ENCODE measurements at regions not wholly inside any gene's neighbourhood (a gene's known extent, or its start where the extent isn't known, plus 50 kb on each side); places are given as distances from the start of the nearest gene placed in this dataset.
"Not testable (repeated sequence)": the region's sequence is repeated elsewhere in the genome, so short reads cannot be mapped to it uniquely, and the experiment has no call there.

DNA sequence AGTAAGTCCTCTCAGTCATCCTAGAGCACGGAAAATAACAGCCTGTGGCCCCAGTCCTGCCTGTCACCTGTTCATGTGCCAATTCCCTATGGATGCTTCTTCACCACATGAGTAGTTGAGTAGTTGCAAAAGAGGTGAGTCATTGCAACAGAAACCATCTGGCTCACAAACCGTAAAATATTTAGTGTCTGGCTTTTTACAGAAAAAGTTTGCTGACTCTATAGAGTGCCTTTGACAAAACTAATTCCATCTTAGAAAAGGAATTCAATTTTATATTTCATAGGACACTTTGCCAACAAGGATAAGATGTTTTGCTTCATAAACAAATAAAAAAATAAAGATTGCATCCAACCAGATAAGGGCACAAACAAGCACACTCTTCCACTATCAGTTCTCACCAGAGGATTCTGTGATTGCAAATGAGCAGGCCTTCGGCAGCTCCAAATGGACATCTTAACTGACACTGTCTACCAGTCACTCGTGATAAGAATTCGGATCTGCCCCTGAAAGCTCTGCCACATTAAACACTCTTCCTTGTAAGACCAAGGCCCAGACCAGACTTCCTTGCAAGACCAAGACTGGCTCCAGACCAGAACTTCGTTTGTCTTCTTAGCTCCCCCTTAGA lies 242.7 kb upstream of the SEMA3C start:
- Histone ChIP-seq H3K9me3 (ENCODE audit: control insufficient read depth, insufficient read depth, low read length) (no peaks in the 10 kb centered on the region), H3K4me1 (ENCODE audit: control insufficient read depth, insufficient read depth, low read length) (no peaks in the 10 kb centered on the region), H3K27me3 (ENCODE audit: control insufficient read depth, insufficient read depth, low read length) (no peaks in the 10 kb centered on the region), H3K36me3 (ENCODE audit: control insufficient read depth, insufficient read depth, low read length) (no peaks in the 10 kb centered on the region), H3K4me3 (ENCODE audit: low read depth, low read length) (no peak overlapping the region), H3K27ac (ENCODE audit: low read depth, low read length) (no peak overlapping the region)
- 100% methylated on average over 4 of the region's 6 CpGs for WGBS (ENCODE audit: insufficient coverage)
- no peak for DNase-seq (ENCODE audit: low read depth in 4 of 6, low spot score in 6 of 6)

DNA sequence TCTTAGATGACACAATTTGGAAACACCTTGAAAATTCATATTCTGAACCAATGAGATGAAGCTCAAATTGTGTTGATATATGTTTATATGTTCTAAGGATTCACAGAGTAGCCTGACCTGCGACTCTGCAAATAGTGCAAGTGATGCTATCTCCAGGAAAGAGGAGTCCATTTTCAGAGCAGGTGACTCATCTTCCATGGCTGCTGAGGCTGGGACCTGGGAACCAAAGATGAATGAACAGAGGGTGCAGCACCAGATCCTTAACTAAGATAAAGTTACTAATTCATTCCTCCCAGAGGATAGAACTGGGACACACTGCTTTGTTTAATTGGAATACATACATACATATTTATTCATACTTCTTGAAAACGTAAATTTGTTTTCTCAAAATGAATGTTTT lies 240.6 kb upstream of the SEMA3C start:
- WGBS (ENCODE audit: insufficient coverage) = 100% methylated on average over 1 of the region's 2 CpGs
- no peaks in the 10 kb centered on the region for H3K9me3 ChIP-seq (ENCODE audit: control insufficient read depth, insufficient read depth, low read length)
- H3K27ac ChIP-seq (ENCODE audit: low read depth, low read length) = no peak overlapping the region
- no peaks in the 10 kb centered on the region for H3K4me1 ChIP-seq (ENCODE audit: control insufficient read depth, insufficient read depth, low read length)
- H3K27me3 ChIP-seq (ENCODE audit: control insufficient read depth, insufficient read depth, low read length) = no peaks in the 10 kb centered on the region
- DNase-seq (ENCODE audit: low read depth in 4 of 6, low spot score in 6 of 6) = no peak
- H3K4me3 ChIP-seq (ENCODE audit: low read depth, low read length) = no peak overlapping the region
- no peaks in the 10 kb centered on the region for H3K36me3 ChIP-seq (ENCODE audit: control insufficient read depth, insufficient read depth, low read length)

DNA sequence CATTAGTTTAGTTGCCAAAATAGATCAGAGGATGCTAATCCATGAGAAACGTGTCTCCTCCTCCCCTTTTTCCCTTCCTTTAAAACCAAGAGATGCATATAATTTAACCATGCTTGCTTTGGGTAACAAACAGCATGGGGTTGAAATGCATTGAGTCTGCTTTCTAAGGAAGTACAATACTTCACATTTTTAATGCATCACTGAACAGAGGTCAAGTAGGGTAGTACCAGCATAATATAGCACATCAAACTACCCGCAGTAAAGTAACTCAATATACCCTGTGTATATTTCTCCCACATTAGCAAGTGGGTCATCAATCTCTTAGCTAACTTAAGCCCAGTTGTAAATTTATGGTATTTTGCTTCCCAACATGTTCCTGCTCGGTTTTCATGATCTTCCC lies 239.3 kb upstream of the SEMA3C start:
- H3K4me1 ChIP-seq (ENCODE audit: control insufficient read depth, insufficient read depth, low read length) = no peaks in the 10 kb centered on the region
- no peaks in the 10 kb centered on the region for H3K36me3 ChIP-seq (ENCODE audit: control insufficient read depth, insufficient read depth, low read length)
- H3K9me3 ChIP-seq (ENCODE audit: control insufficient read depth, insufficient read depth, low read length) = no peaks in the 10 kb centered on the region
- H3K4me3 ChIP-seq (ENCODE audit: low read depth, low read length) = no peak overlapping the region
- WGBS (ENCODE audit: insufficient coverage) = no CpG with 5 or more reads among the region's 3 CpGs
- H3K27ac ChIP-seq (ENCODE audit: low read depth, low read length) = no peak overlapping the region
- DNase-seq (ENCODE audit: low read depth in 4 of 6, low spot score in 6 of 6) = peak in 1 of 6 donors; percentile 65
- no peaks in the 10 kb centered on the region for H3K27me3 ChIP-seq (ENCODE audit: control insufficient read depth, insufficient read depth, low read length)

DNA sequence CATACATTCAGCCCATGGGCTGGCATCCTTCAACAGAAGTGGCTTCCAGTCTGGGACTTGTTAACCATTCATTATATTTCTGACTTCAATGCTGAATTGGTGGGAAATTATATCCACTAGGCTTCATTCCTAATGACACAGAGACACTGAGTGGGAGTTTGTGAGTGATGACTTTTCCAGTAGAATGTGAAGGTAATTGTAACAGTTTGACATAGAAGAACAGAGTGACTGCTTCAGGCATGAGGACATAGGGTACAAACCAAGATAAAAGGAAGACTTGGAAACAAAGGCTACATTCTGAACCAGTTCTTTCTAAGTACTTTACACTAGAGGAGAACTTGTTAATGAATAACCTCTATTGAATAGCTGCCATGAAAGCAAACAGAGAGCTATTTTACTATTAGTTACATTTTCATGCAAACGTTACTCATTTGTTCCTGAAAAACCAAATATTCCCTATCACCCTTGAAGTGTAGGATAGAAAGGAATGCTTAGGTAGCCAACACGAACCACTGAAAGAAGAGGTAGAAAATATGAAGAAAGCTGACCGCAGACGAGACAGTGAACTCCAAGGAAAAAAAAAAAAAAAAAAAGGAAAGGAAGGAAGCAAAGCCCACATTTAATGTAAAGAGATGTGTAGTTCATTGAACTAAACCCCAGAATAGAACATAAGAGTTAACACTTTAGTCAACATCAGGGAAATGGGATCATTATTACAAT lies 237.0 kb upstream of the SEMA3C start:
- DNase-seq (ENCODE audit: low read depth in 4 of 6, low spot score in 6 of 6) = peak in 2 of 6 donors; percentile 35 to 44
- Histone ChIP-seq H3K27me3 (ENCODE audit: control insufficient read depth, insufficient read depth, low read length) (no peaks in the 10 kb centered on the region), H3K4me1 (ENCODE audit: control insufficient read depth, insufficient read depth, low read length) (no peaks in the 10 kb centered on the region), H3K27ac (ENCODE audit: low read depth, low read length) (peak overlapping the region; percentile 59), H3K4me3 (ENCODE audit: low read depth, low read length) (no peak overlapping the region), H3K36me3 (ENCODE audit: control insufficient read depth, insufficient read depth, low read length) (no peaks in the 10 kb centered on the region), H3K9me3 (ENCODE audit: control insufficient read depth, insufficient read depth, low read length) (no peaks in the 10 kb centered on the region)
- no CpG with 5 or more reads among the region's 4 CpGs for WGBS (ENCODE audit: insufficient coverage)

DNA sequence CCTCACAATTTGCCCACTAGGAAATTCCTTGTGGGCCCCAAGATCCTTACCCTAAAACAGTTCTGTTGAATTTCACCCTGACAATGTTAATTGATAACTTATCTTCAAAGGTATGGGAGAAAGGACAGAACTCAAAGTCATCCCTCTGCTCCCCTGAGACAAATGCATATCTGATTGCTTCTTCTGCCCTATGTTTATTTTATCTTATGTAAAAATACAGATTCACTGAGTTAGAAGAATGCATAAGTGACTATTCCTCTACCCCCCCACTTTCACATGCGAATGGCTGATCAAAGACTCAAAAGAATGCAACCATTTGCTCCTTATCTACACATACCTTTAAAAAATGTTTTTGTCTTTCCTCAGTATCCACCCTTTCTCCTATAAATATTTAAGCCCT lies 235.7 kb upstream of the SEMA3C start:
- WGBS (ENCODE audit: insufficient coverage) = no CpG with 5 or more reads among the region's 1 CpG
- H3K4me1 ChIP-seq (ENCODE audit: control insufficient read depth, insufficient read depth, low read length) = no peaks in the 10 kb centered on the region
- no peaks in the 10 kb centered on the region for H3K27me3 ChIP-seq (ENCODE audit: control insufficient read depth, insufficient read depth, low read length)
- no peak overlapping the region for H3K4me3 ChIP-seq (ENCODE audit: low read depth, low read length)
- H3K36me3 ChIP-seq (ENCODE audit: control insufficient read depth, insufficient read depth, low read length) = no peaks in the 10 kb centered on the region
- H3K27ac ChIP-seq (ENCODE audit: low read depth, low read length) = no peak overlapping the region
- DNase-seq (ENCODE audit: low read depth in 4 of 6, low spot score in 6 of 6) = no peak
- H3K9me3 ChIP-seq (ENCODE audit: control insufficient read depth, insufficient read depth, low read length) = no peaks in the 10 kb centered on the region

DNA sequence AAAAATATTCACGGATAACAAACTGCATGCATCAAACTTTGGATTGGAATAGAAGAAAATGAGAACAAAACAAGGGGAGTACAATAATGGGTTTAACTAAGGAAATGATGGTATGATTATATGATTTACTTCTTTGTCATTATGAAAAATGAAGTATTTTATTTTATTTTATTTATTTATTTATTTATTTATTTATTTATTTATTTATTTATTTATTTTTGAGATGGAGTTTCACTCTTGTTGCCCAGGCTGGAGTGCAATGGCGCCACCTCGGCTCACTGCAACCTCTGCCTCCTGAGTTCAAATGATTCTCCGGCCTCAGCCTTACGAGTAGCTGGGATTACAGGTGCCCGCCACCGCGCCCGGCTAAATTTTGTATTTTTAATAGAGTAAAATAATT lies 234.1 kb upstream of the SEMA3C start:
- not testable (repeated sequence) for H3K27ac ChIP-seq (ENCODE audit: low read depth, low read length); H3K4me3 ChIP-seq (ENCODE audit: low read depth, low read length); H3K4me1 ChIP-seq (ENCODE audit: control insufficient read depth, insufficient read depth, low read length); H3K9me3 ChIP-seq (ENCODE audit: control insufficient read depth, insufficient read depth, low read length); H3K27me3 ChIP-seq (ENCODE audit: control insufficient read depth, insufficient read depth, low read length); H3K36me3 ChIP-seq (ENCODE audit: control insufficient read depth, insufficient read depth, low read length); DNase-seq (ENCODE audit: low read depth in 4 of 6, low spot score in 6 of 6)
- no CpG with 5 or more reads among the region's 9 CpGs for WGBS (ENCODE audit: insufficient coverage)

DNA sequence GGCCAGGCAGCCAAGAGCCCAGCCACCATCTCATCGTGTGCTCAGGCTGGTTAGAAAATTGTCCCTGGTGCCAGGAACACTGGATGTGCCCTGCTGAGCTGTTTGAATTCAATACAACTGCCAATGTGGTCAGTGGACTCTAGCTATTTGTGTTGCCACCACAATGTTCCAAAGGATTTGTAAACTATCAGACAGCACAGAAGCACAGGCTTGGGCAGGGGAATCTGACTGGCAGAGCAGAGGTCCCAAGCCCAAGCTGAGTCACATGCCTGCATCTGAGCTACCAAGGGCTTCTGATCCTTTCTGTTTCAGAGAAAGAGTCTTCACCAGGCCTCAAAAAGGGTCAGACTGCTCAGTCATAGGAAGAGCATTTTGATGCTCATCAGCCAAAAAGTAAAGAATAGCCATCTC lies 232.1 kb upstream of the SEMA3C start:
- Histone ChIP-seq H3K4me3 (ENCODE audit: low read depth, low read length) (no peak overlapping the region), H3K4me1 (ENCODE audit: control insufficient read depth, insufficient read depth, low read length) (no peaks in the 10 kb centered on the region), H3K9me3 (ENCODE audit: control insufficient read depth, insufficient read depth, low read length) (peaks cover under 1% of the 10 kb centered on the region), H3K27me3 (ENCODE audit: control insufficient read depth, insufficient read depth, low read length) (no peaks in the 10 kb centered on the region), H3K27ac (ENCODE audit: low read depth, low read length) (no peak overlapping the region), H3K36me3 (ENCODE audit: control insufficient read depth, insufficient read depth, low read length) (no peaks in the 10 kb centered on the region)
- WGBS (ENCODE audit: insufficient coverage) = 11% methylated on average over 1 of the region's 1 CpG
- peak in 2 of 6 donors; percentile 34 to 60 for DNase-seq (ENCODE audit: low read depth in 4 of 6, low spot score in 6 of 6)

DNA sequence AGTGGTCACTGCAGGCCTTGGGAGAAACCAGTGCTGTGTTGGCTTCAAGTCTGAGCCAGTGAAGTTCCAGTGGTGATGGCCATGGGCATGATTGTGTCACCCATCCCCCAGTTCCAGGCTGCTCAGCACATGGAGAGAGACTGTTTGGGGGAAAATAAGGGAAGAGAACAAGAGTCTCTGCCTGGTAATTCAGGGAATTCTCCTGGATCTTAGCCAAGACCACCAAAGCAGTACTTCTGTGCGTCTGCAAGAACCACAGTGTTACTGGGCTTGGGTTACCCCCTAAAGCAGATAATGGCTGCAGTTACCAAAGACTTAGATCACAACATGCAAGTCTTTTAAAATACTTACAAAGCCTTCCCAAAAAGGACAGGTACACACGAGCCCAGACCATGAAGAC lies 225.0 kb upstream of the SEMA3C start:
- peaks cover 2% of the 10 kb centered on the region for H3K9me3 ChIP-seq (ENCODE audit: control insufficient read depth, insufficient read depth, low read length)
- no peak overlapping the region for H3K4me3 ChIP-seq (ENCODE audit: low read depth, low read length)
- no peak overlapping the region for H3K27ac ChIP-seq (ENCODE audit: low read depth, low read length)
- no peak for DNase-seq (ENCODE audit: low read depth in 4 of 6, low spot score in 6 of 6)
- no peaks in the 10 kb centered on the region for H3K27me3 ChIP-seq (ENCODE audit: control insufficient read depth, insufficient read depth, low read length)
- H3K36me3 ChIP-seq (ENCODE audit: control insufficient read depth, insufficient read depth, low read length) = no peaks in the 10 kb centered on the region
- no peaks in the 10 kb centered on the region for H3K4me1 ChIP-seq (ENCODE audit: control insufficient read depth, insufficient read depth, low read length)
- 28% methylated on average over 2 of the region's 2 CpGs for WGBS (ENCODE audit: insufficient coverage)

DNA sequence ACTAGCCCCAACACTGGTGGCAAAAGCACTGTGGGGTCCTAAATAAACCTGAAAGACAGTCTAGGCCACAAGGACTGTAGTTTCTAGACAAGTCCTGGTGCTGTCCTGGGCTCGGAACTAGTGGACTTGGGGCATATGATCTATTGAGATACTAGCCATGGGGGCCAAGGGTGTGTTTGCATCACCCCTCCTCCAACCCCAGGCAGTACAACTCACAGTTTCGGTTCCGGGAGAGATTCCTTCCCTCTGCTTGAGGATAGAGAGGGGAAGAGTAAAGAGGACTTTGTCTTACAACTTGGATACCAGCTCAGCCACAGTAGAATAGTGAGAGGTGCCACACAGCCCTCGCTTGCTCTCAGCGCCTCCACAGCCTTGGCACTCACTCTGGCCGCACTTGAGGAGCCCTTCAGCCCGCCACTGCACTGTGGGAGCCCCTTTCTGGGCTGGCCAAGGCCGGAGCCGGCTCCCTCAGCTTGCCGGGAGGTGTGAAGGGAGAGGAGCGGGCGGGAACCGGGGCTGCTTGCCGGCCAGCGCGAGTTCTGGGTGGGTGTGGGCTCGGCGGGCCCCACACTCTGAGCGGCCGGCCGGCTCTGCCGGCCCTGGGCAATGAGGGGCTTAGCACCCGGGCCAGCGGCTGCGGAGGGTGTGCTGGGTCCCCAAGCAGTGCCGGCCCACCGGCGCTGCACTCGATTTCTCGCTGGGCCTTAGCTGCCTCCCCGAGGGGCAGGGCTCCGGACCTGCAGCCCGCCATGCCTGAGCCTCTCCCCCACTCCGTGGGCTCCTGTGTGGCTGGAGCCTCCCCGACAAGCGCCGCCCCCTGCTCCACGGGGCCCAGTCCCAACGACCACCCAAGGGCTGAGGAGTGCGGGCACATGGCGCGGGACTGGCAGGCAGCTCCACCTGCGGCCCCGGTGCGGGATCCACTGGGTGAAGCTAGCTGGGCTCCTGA lies 222.7 kb upstream of the SEMA3C start:
- H3K4me1 ChIP-seq (ENCODE audit: control insufficient read depth, insufficient read depth, low read length); H3K27ac ChIP-seq (ENCODE audit: low read depth, low read length): not testable (repeated sequence)
- over 99% methylated on average over 41 of the region's 45 CpGs for WGBS (ENCODE audit: insufficient coverage)

More for the DNA sequence above, 222.7 kb upstream of the SEMA3C start:
- H3K27me3 ChIP-seq (ENCODE audit: control insufficient read depth, insufficient read depth, low read length); H3K36me3 ChIP-seq (ENCODE audit: control insufficient read depth, insufficient read depth, low read length); H3K4me3 ChIP-seq (ENCODE audit: low read depth, low read length); DNase-seq (ENCODE audit: low read depth in 4 of 6, low spot score in 6 of 6); H3K9me3 ChIP-seq (ENCODE audit: control insufficient read depth, insufficient read depth, low read length): not testable (repeated sequence)
